ENCODE measurements at regions not wholly inside any gene's neighbourhood (a gene's known extent, or its start where the extent isn't known, plus 50 kb on each side); places are given as distances from the start of the nearest gene placed in this dataset.

- H3K27ac ChIP-seq (ENCODE audit: extremely low read length, insufficient read depth, low read length): no peak overlapping the region
- no TSS peak for BruUV-seq (replicated peaks)
- H3K9me3 ChIP-seq (ENCODE audit: low read length): no peaks in the 10 kb centered on the region
- no peak overlapping the region for H3K4me3 ChIP-seq (replicated peaks in 1 of 3; ENCODE audit: insufficient read depth in 1 of 3, low read depth in 2 of 3, low read length in 3 of 3)
- WGBS (ENCODE audit: low lambda C conversion rate): 34% methylated on average over 6 of the region's 6 CpGs
- H3K27me3 ChIP-seq (ENCODE audit: control insufficient read depth in 1 of 2, insufficient read depth in 2 of 2, low read length in 2 of 2): peaks cover 0 to 36% of the 10 kb centered on the region in 2 experiments; a peak in 3 of 5 replicates
- no peaks in the 10 kb centered on the region for H3K79me2 ChIP-seq (ENCODE audit: insufficient read depth, low read length)
- no peak for FAIRE-seq
- H3K36me3 ChIP-seq (replicated peaks in 1 of 2; ENCODE audit: control insufficient read depth in 1 of 2, insufficient read depth in 2 of 2, low read length in 2 of 2): no peaks in the 10 kb centered on the region
- POLR2A ChIA-PET: no interaction called here
- in situ Hi-C loops (cut with HindIII; ENCODE audit: extremely low pct_ligation_motif_present, low pct_unique_long_range_greater_than_20kb) (no loop called here), intact Hi-C loops (cut with micrococcal nuclease; ENCODE audit: unreplicated experiment) (no loop called here)
- CTCF ChIA-PET (ENCODE audit: low intra/inter-chr PET ratio, low total read pairs): no interaction called here
- H3K9ac ChIP-seq (ENCODE audit: insufficient read depth, low read depth, low read length): no peak overlapping the region
- no peaks in the 10 kb centered on the region for H3K4me1 ChIP-seq (ENCODE audit: insufficient read depth, low read length)
- H4K20me1 ChIP-seq (ENCODE audit: insufficient read depth, low read length): no peaks in the 10 kb centered on the region
- no peak for TF ChIP-seq ATF3 (CRISPR knock-in tag; IDR thresholded peaks at IDR 0.05)
- TF ChIP-seq ZNF790 (CRISPR knock-in tag; IDR thresholded peaks at IDR 0.05; ENCODE audit: borderline replicate concordance): no peak
- no peak for TF ChIP-seq KDM6A (CRISPR knock-in tag; IDR thresholded peaks at IDR 0.05; ENCODE audit: low read depth)
- no peak for TF ChIP-seq KDM5B (CRISPR knock-in tag; IDR thresholded peaks at IDR 0.05; ENCODE audit: borderline replicate concordance)
- no peak for TF ChIP-seq ZNF230 (CRISPR knock-in tag; IDR thresholded peaks at IDR 0.05)
- TF ChIP-seq MAZ (IDR thresholded peaks at IDR 0.05; ENCODE audit: borderline replicate concordance, low read depth, low read length): no peak
- no peak for TF ChIP-seq MAZ (CRISPR knock-in tag; IDR thresholded peaks at IDR 0.05; ENCODE audit: low read depth)
- TF ChIP-seq MED8 (CRISPR knock-in tag; IDR thresholded peaks at IDR 0.05; ENCODE audit: insufficient replicate concordance): no peak
- TF ChIP-seq NR3C1 (CRISPR knock-in tag; IDR thresholded peaks at IDR 0.05): no peak
- TF ChIP-seq MXD3 (CRISPR knock-in tag; IDR thresholded peaks at IDR 0.05): no peak
- TF ChIP-seq ZBTB10 (CRISPR knock-in tag; IDR thresholded peaks at IDR 0.05; ENCODE audit: borderline replicate concordance): no peak
- no peak for TF ChIP-seq SOX6 (IDR thresholded peaks at IDR 0.05)
- TF ChIP-seq SOX6 (CRISPR knock-in tag; IDR thresholded peaks at IDR 0.05): no peak
- TF ChIP-seq PCBP1 (IDR thresholded peaks at IDR 0.05; ENCODE audit: borderline replicate concordance, low read depth, low read length): no peak
- no peak for TF ChIP-seq ZNF672 (CRISPR knock-in tag; IDR thresholded peaks at IDR 0.05)
- DNase-seq (ENCODE audit: low spot score): no peak
- H3K4me2 ChIP-seq (ENCODE audit: low read depth, low read length): no peak overlapping the region
- ATAC-seq: no peak
- H2AFZ ChIP-seq (ENCODE audit: low read length): no peak overlapping the region
Observed at GRCh38 chr16:73389085-73389484, 341.2 kb upstream of the ZFHX3 start.

Measured in HepG2 (cell line).